ENCODE measurements at regions not wholly inside any gene's neighbourhood (a gene's known extent, or its start where the extent isn't known, plus 50 kb on each side); places are given as distances from the start of the nearest gene placed in this dataset.

- Histone ChIP-seq H3K27me3 (ENCODE audit: control insufficient read depth in 2 of 2, insufficient read depth in 2 of 2, low read length in 2 of 2) (no peaks in the 10 kb centered on the region), H3K9me1 (ENCODE audit: control insufficient read depth, insufficient read depth, low read length) (no peaks in the 10 kb centered on the region), H3K9ac (ENCODE audit: insufficient read depth in 1 of 2, low read depth in 2 of 2, low read length in 2 of 2) (no peak overlapping the region), H2AFZ (ENCODE audit: low read depth, low read length) (no peak overlapping the region), H3K4me2 (ENCODE audit: insufficient read depth, low read length) (no peak overlapping the region), H4K20me1 (replicated peaks; ENCODE audit: control insufficient read depth, insufficient read depth, low read length) (no peaks in the 10 kb centered on the region), H3K36me3 (ENCODE audit: control insufficient read depth, insufficient read depth, low read length) (no peaks in the 10 kb centered on the region), H3K9me3 (replicated peaks; ENCODE audit: control insufficient read depth, insufficient read depth, low read depth, low read length) (no peaks in the 10 kb centered on the region), H3K27ac (ENCODE audit: extremely low read depth, low read depth, low read length) (no peak overlapping the region), H3K4me1 (replicated peaks in 1 of 2; ENCODE audit: control insufficient read depth in 2 of 2, insufficient read depth in 2 of 2, low read length in 2 of 2) (no peaks in the 10 kb centered on the region), H3K4me3 (no peak overlapping the region), H3K79me2 (ENCODE audit: control insufficient read depth, insufficient read depth, low read length) (no peaks in the 10 kb centered on the region)
- BruUV-seq (replicated peaks) = no TSS peak
- intact Hi-C loops (cut with micrococcal nuclease) = no loop called here
- WGBS (ENCODE audit: insufficient coverage, low coverage, missing lambda C conversion rate) = 1% methylated on average over 5 of the region's 5 CpGs
- TF ChIP-seq RAD51 (IDR thresholded peaks at IDR 0.05; ENCODE audit: borderline replicate concordance, low read depth) (no peak), RBM34 (IDR thresholded peaks at IDR 0.05; ENCODE audit: borderline replicate concordance, insufficient read depth, low read length) (no peak), IRF2 (CRISPR knock-in tag; IDR thresholded peaks at IDR 0.05) (no peak), GTF3C2 (IDR thresholded peaks at IDR 0.05; ENCODE audit: borderline replicate concordance, extremely low read depth, insufficient read length) (no peak), ZKSCAN1 (IDR thresholded peaks at IDR 0.05; ENCODE audit: low read depth, low read length) (no peak), CBX1 (IDR thresholded peaks at IDR 0.05; ENCODE audit: low read depth) (no peak), HINFP (tag; conservative IDR thresholded peaks at IDR 0.05; ENCODE audit: low read depth) (no peak), ZNF134 (CRISPR knock-in tag; conservative IDR thresholded peaks at IDR 0.05) (no peak), MITF (IDR thresholded peaks at IDR 0.05) (no peak), ZNF24 (IDR thresholded peaks at IDR 0.05) (no peak), KDM4B (IDR thresholded peaks at IDR 0.05; ENCODE audit: borderline replicate concordance in 2 of 2, low read depth in 1 of 2) (no peak), EZH2 (IDR thresholded peaks at IDR 0.05; ENCODE audit: borderline replicate concordance, low read depth, low read length) (no peak), FOXJ3 (CRISPR knock-in tag; IDR thresholded peaks at IDR 0.05) (no peak), ZNF507 (tag; conservative IDR thresholded peaks at IDR 0.05) (no peak), USF2 (CRISPR knock-in tag; IDR thresholded peaks at IDR 0.05) (no peak), SIRT6 (IDR thresholded peaks at IDR 0.05; ENCODE audit: low read depth, low read length) (no peak), PURB (CRISPR knock-in tag; IDR thresholded peaks at IDR 0.05; ENCODE audit: low read depth) (no peak)
- ChIA-PET CTCF (ENCODE audit: low intra/inter-chr PET ratio) (no interaction called here), POLR2A (no interaction called here)
- DNase-seq (ENCODE audit: extremely low read depth in 1 of 4, low spot score in 3 of 4) = no peak
- in situ Hi-C loops (cut with MboI) = no loop called here
- ATAC-seq = no peak
- FAIRE-seq = no peak
These were observed 243.9 kb downstream of the ZNF608 start for GRCh38 chr5:124502551-124502950.

Measured in K562 (cell line).